ENCODE measurements at regions not wholly inside any gene's neighbourhood (a gene's known extent, or its start where the extent isn't known, plus 50 kb on each side); places are given as distances from the start of the nearest gene placed in this dataset.
A peak's percentile ranks its signal among the peaks of the same experiment; 100 is the strongest.

- H3K4me1 ChIP-seq (ENCODE audit: control insufficient read depth, insufficient read depth, low read depth, low read length): no peaks in the 10 kb centered on the region
- no peak overlapping the region for H2BK5ac ChIP-seq (ENCODE audit: low read depth, low read length, poor library complexity, severe bottlenecking)
- no peak overlapping the region for H2BK120ac ChIP-seq (ENCODE audit: low read depth, low read length)
- no CpG with 5 or more reads among the region's 1 CpG for WGBS
- no peaks in the 10 kb centered on the region for H3K79me1 ChIP-seq (replicated peaks; ENCODE audit: low read length, poor library complexity, severe bottlenecking)
- no peak overlapping the region for H4K91ac ChIP-seq (ENCODE audit: low read length)
- no peak overlapping the region for H3K23ac ChIP-seq (ENCODE audit: low read length in 2 of 2)
- peaks cover 0 to 5% of the 10 kb centered on the region in 2 experiments for H3K27me3 ChIP-seq (ENCODE audit: control insufficient read depth in 1 of 2, insufficient read depth in 1 of 2, low read length in 2 of 2)
- no peak overlapping the region for H3K14ac ChIP-seq (ENCODE audit: low read length in 2 of 2)
- H2BK12ac ChIP-seq (ENCODE audit: low read length in 2 of 2): no peak overlapping the region
- H4K8ac ChIP-seq (ENCODE audit: low read length): no peak overlapping the region
- no peak overlapping the region for H3K18ac ChIP-seq (ENCODE audit: low read depth in 1 of 2, low read length in 2 of 2)
- no peak overlapping the region for H3K4me3 ChIP-seq (ENCODE audit: insufficient read depth in 1 of 2, low read depth in 1 of 2, low read length in 2 of 2)
- H2AK5ac ChIP-seq (ENCODE audit: low read length, severe bottlenecking): no peak overlapping the region
- H3K36me3 ChIP-seq (ENCODE audit: control insufficient read depth in 1 of 2, insufficient read depth in 2 of 2, low read depth in 1 of 2, low read length in 2 of 2): no peaks in the 10 kb centered on the region
- no peak overlapping the region for H2AFZ ChIP-seq (ENCODE audit: low read depth, low read length)
- no peak overlapping the region for H3K27ac ChIP-seq (ENCODE audit: low read length, poor library complexity, severe bottlenecking)
- no peak overlapping the region for H3K4ac ChIP-seq (ENCODE audit: low read depth in 1 of 2, low read length in 2 of 2)
- H3K9me3 ChIP-seq (ENCODE audit: control insufficient read depth, low read length): no peaks in the 10 kb centered on the region
- H3K9ac ChIP-seq (ENCODE audit: low read length): no peak overlapping the region
- H3K4me2 ChIP-seq (ENCODE audit: low read length, poor library complexity, severe bottlenecking): no peak overlapping the region
- no peak overlapping the region for H2BK15ac ChIP-seq (ENCODE audit: low read depth, poor library complexity, severe bottlenecking)
- DNase-seq: no peak
Observed at GRCh38 chr9:105854026-105854782, 159.9 kb downstream of the TMEM38B start.

- no peak for DNase-seq
- Histone ChIP-seq H3K4me3 (ENCODE audit: insufficient read depth in 1 of 2, low read depth in 1 of 2, low read length in 2 of 2) (no peak overlapping the region), H3K27me3 (ENCODE audit: control insufficient read depth in 1 of 2, insufficient read depth in 1 of 2, low read length in 2 of 2) (peaks cover 0 to 5% of the 10 kb centered on the region in 2 experiments), H3K9ac (ENCODE audit: low read length) (no peak overlapping the region), H3K4me1 (ENCODE audit: control insufficient read depth, insufficient read depth, low read depth, low read length) (no peaks in the 10 kb centered on the region), H3K4me2 (ENCODE audit: low read length, poor library complexity, severe bottlenecking) (no peak overlapping the region), H2AK5ac (ENCODE audit: low read length, severe bottlenecking) (no peak overlapping the region), H2AFZ (ENCODE audit: low read depth, low read length) (no peak overlapping the region), H2BK5ac (ENCODE audit: low read depth, low read length, poor library complexity, severe bottlenecking) (no peak overlapping the region), H3K14ac (ENCODE audit: low read length in 2 of 2) (no peak overlapping the region), H3K18ac (ENCODE audit: low read depth in 1 of 2, low read length in 2 of 2) (no peak overlapping the region), H4K8ac (ENCODE audit: low read length) (no peak overlapping the region), H2BK12ac (ENCODE audit: low read length in 2 of 2) (no peak overlapping the region), H3K36me3 (ENCODE audit: control insufficient read depth in 1 of 2, insufficient read depth in 2 of 2, low read depth in 1 of 2, low read length in 2 of 2) (no peaks in the 10 kb centered on the region), H3K79me1 (replicated peaks; ENCODE audit: low read length, poor library complexity, severe bottlenecking) (no peaks in the 10 kb centered on the region), H3K27ac (ENCODE audit: low read length, poor library complexity, severe bottlenecking) (no peak overlapping the region), H2BK120ac (ENCODE audit: low read depth, low read length) (no peak overlapping the region), H4K91ac (ENCODE audit: low read length) (no peak overlapping the region), H2BK15ac (ENCODE audit: low read depth, poor library complexity, severe bottlenecking) (no peak overlapping the region), H3K23ac (ENCODE audit: low read length in 2 of 2) (no peak overlapping the region), H3K9me3 (ENCODE audit: control insufficient read depth, low read length) (no peaks in the 10 kb centered on the region), H3K4ac (ENCODE audit: low read depth in 1 of 2, low read length in 2 of 2) (no peak overlapping the region)
- 79% methylated on average over 2 of the region's 3 CpGs for WGBS
Observed at GRCh38 chr9:105854783-105855724, 160.7 kb downstream of the TMEM38B start.

GRCh38 chr9:105855987-105856386 is 161.6 kb downstream of the TMEM38B start:
- Histone ChIP-seq H2AFZ (ENCODE audit: low read depth, low read length) (no peak overlapping the region), H2AK5ac (ENCODE audit: low read length, severe bottlenecking) (no peak overlapping the region), H3K4me3 (ENCODE audit: insufficient read depth in 1 of 2, low read depth in 1 of 2, low read length in 2 of 2) (no peak overlapping the region), H3K79me1 (replicated peaks; ENCODE audit: low read length, poor library complexity, severe bottlenecking) (no peaks in the 10 kb centered on the region), H2BK5ac (ENCODE audit: low read depth, low read length, poor library complexity, severe bottlenecking) (no peak overlapping the region), H3K9ac (ENCODE audit: low read length) (no peak overlapping the region), H3K4ac (ENCODE audit: low read depth in 1 of 2, low read length in 2 of 2) (no peak overlapping the region), H3K14ac (ENCODE audit: low read length in 2 of 2) (no peak overlapping the region), H3K9me3 (ENCODE audit: control insufficient read depth, low read length) (no peaks in the 10 kb centered on the region), H2BK120ac (ENCODE audit: low read depth, low read length) (no peak overlapping the region), H2BK12ac (ENCODE audit: low read length in 2 of 2) (no peak overlapping the region), H4K8ac (ENCODE audit: low read length) (no peak overlapping the region), H4K91ac (ENCODE audit: low read length) (no peak overlapping the region), H3K4me1 (ENCODE audit: control insufficient read depth, insufficient read depth, low read depth, low read length) (no peaks in the 10 kb centered on the region), H3K23ac (ENCODE audit: low read length in 2 of 2) (no peak overlapping the region), H3K27ac (ENCODE audit: low read length, poor library complexity, severe bottlenecking) (no peak overlapping the region), H3K27me3 (ENCODE audit: control insufficient read depth in 1 of 2, insufficient read depth in 1 of 2, low read length in 2 of 2) (peaks cover 0 to 5% of the 10 kb centered on the region in 2 experiments), H3K36me3 (ENCODE audit: control insufficient read depth in 1 of 2, insufficient read depth in 2 of 2, low read depth in 1 of 2, low read length in 2 of 2) (no peaks in the 10 kb centered on the region), H3K4me2 (ENCODE audit: low read length, poor library complexity, severe bottlenecking) (no peak overlapping the region), H2BK15ac (ENCODE audit: low read depth, poor library complexity, severe bottlenecking) (no peak overlapping the region), H3K18ac (ENCODE audit: low read depth in 1 of 2, low read length in 2 of 2) (no peak overlapping the region)
- no peak for DNase-seq
- 90% methylated on average over 3 of the region's 3 CpGs for whole genome bisulfite sequencing

GRCh38 chr9:105858006-105858690 is 163.8 kb downstream of the TMEM38B start:
- Histone ChIP-seq H4K8ac (ENCODE audit: low read length) (no peak overlapping the region), H2BK5ac (ENCODE audit: low read depth, low read length, poor library complexity, severe bottlenecking) (no peak overlapping the region), H2AK5ac (ENCODE audit: low read length, severe bottlenecking) (no peak overlapping the region), H3K4me1 (ENCODE audit: control insufficient read depth, insufficient read depth, low read depth, low read length) (no peaks in the 10 kb centered on the region), H3K36me3 (ENCODE audit: control insufficient read depth in 1 of 2, insufficient read depth in 2 of 2, low read depth in 1 of 2, low read length in 2 of 2) (no peaks in the 10 kb centered on the region), H3K79me1 (replicated peaks; ENCODE audit: low read length, poor library complexity, severe bottlenecking) (no peaks in the 10 kb centered on the region), H3K9me3 (ENCODE audit: control insufficient read depth, low read length) (no peaks in the 10 kb centered on the region), H3K4me2 (ENCODE audit: low read length, poor library complexity, severe bottlenecking) (no peak overlapping the region), H3K27me3 (ENCODE audit: control insufficient read depth in 1 of 2, insufficient read depth in 1 of 2, low read length in 2 of 2) (peaks cover 0 to 5% of the 10 kb centered on the region in 2 experiments), H3K4ac (ENCODE audit: low read depth in 1 of 2, low read length in 2 of 2) (no peak overlapping the region), H3K27ac (ENCODE audit: low read length, poor library complexity, severe bottlenecking) (no peak overlapping the region), H3K14ac (ENCODE audit: low read length in 2 of 2) (no peak overlapping the region), H2AFZ (ENCODE audit: low read depth, low read length) (no peak overlapping the region), H3K23ac (ENCODE audit: low read length in 2 of 2) (peak overlapping the region in 1 of 2 experiments; percentile 41), H2BK120ac (ENCODE audit: low read depth, low read length) (no peak overlapping the region), H2BK15ac (ENCODE audit: low read depth, poor library complexity, severe bottlenecking) (no peak overlapping the region), H4K91ac (ENCODE audit: low read length) (no peak overlapping the region), H3K18ac (ENCODE audit: low read depth in 1 of 2, low read length in 2 of 2) (no peak overlapping the region), H2BK12ac (ENCODE audit: low read length in 2 of 2) (no peak overlapping the region), H3K4me3 (ENCODE audit: insufficient read depth in 1 of 2, low read depth in 1 of 2, low read length in 2 of 2) (no peak overlapping the region), H3K9ac (ENCODE audit: low read length) (no peak overlapping the region)
- DNase-seq: no peak
- WGBS: no CpG with 5 or more reads among the region's 1 CpG

Data from mesenchymal stem cell (in vitro differentiated cells and primary cell).